ENCODE measurements at regions not wholly inside any gene's neighbourhood (a gene's known extent, or its start where the extent isn't known, plus 50 kb on each side); places are given as distances from the start of the nearest gene placed in this dataset.

DNA sequence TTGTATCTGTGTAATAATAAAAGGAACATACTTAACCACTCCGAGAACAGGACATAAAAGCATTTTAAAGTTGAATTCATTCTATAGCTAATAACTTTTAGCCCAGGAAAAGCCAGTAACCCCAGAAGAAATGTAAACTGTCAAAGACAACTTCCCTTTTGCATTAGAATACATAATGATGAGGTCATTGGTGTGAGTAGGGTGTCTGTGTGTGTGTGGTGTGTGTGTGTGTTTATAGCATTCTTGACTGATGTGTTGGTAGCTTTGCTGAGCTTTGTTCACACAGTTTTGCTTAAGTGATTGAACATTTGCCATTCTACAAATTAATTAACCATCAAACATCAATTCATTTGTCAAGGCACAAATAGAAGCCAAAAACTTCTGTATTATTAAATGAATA, 559.6 kb downstream of the ARAP2 start:
- TF ChIP-seq, protein P1, sequence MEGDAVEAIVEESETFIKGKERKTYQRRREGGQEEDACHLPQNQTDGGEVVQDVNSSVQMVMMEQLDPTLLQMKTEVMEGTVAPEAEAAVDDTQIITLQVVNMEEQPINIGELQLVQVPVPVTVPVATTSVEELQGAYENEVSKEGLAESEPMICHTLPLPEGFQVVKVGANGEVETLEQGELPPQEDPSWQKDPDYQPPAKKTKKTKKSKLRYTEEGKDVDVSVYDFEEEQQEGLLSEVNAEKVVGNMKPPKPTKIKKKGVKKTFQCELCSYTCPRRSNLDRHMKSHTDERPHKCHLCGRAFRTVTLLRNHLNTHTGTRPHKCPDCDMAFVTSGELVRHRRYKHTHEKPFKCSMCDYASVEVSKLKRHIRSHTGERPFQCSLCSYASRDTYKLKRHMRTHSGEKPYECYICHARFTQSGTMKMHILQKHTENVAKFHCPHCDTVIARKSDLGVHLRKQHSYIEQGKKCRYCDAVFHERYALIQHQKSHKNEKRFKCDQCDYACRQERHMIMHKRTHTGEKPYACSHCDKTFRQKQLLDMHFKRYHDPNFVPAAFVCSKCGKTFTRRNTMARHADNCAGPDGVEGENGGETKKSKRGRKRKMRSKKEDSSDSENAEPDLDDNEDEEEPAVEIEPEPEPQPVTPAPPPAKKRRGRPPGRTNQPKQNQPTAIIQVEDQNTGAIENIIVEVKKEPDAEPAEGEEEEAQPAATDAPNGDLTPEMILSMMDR (IDR thresholded peaks at IDR 0.05; ENCODE audit: control extremely low read depth in 1 of 3, insufficient read depth in 1 of 3, low read depth in 1 of 3, low read length in 3 of 3), result no peak
- TF ChIP-seq TAF1 (IDR thresholded peaks at IDR 0.05; ENCODE audit: low read depth, low read length) (no peak), PHF8 (conservative IDR thresholded peaks at IDR 0.05; ENCODE audit: low read depth, low read length) (no peak), CBX5 (IDR thresholded peaks at IDR 0.05; ENCODE audit: low read depth, low read length) (no peak), RAD21 (IDR thresholded peaks at IDR 0.05 in 1 of 2, conservative IDR thresholded peaks at IDR 0.05 in 1 of 2; ENCODE audit: low read depth in 2 of 2, low read length in 2 of 2) (no peak)
